Middle frontal gyrus (tissue), 1 donor: ENCODE measurements at regions not wholly inside any gene's neighbourhood (a gene's known extent, or its start where the extent isn't known, plus 50 kb on each side); places are given as distances from the start of the nearest gene placed in this dataset.

Experiments
- DNase-seq: peaks from one replicate; pipeline ENCODE4 v3.0.0-alpha.2; 2015; ENCODE audit warnings: low spot score; ENCODE audit errors: extremely low spot score

- no peak for DNase-seq
These were observed 286.1 kb downstream of the IRF8 start for GRCh38 chr16:86185089-86185488.

GRCh38 chr16:86186313-86186712 is 287.4 kb downstream of the IRF8 start:
- DNase-seq: no peak

GRCh38 chr16:86189934-86190333 is 291.0 kb downstream of the IRF8 start:
- DNase-seq: no peak

GRCh38 chr16:86191663-86192062 is 292.7 kb downstream of the IRF8 start:
- no peak for DNase-seq

- DNase-seq: no peak
These were observed 294.7 kb downstream of the IRF8 start for GRCh38 chr16:86193528-86194193.

GRCh38 chr16:86195863-86196630 is 297.1 kb downstream of the IRF8 start:
- DNase-seq: no peak

GRCh38 chr16:86196687-86197391 is 297.9 kb downstream of the IRF8 start:
- no peak for DNase-seq

- no peak for DNase-seq
These were observed 299.5 kb downstream of the IRF8 start for GRCh38 chr16:86198206-86199118.

GRCh38 chr16:86199182-86199581 is 300.2 kb downstream of the IRF8 start:
- no peak for DNase-seq

GRCh38 chr16:86199871-86200695 is 301.1 kb downstream of the IRF8 start:
- DNase-seq: no peak

GRCh38 chr16:86200722-86201121 is 301.8 kb downstream of the IRF8 start:
- DNase-seq: no peak

GRCh38 chr16:86201746-86202145 is 302.8 kb downstream of the IRF8 start:
- no peak for DNase-seq

GRCh38 chr16:86202267-86202666 is 303.3 kb downstream of the IRF8 start:
- DNase-seq: no peak

- DNase-seq: no peak
These were observed 303.9 kb downstream of the IRF8 start for GRCh38 chr16:86202760-86203426.

GRCh38 chr16:86203557-86204275 is 304.8 kb downstream of the IRF8 start:
- DNase-seq: no peak

- no peak for DNase-seq
These were observed 304.6 kb upstream of the FOXF1 start for GRCh38 chr16:86205521-86206245.

GRCh38 chr16:86207350-86207749 is 303.0 kb upstream of the FOXF1 start:
- no peak for DNase-seq

- DNase-seq: no peak
These were observed 301.1 kb upstream of the FOXF1 start for GRCh38 chr16:86209202-86209601.
